Tibial nerve (tissue), 4 donors: ENCODE measurements at regions not wholly inside any gene's neighbourhood (a gene's known extent, or its start where the extent isn't known, plus 50 kb on each side); places are given as distances from the start of the nearest gene placed in this dataset.

Experiments
- EP300 ChIP-seq, 2 donors: sonication (generic); formaldehyde crosslinking; IDR thresholded peaks; one replicate each; pipeline ENCODE4 v1.6.1; 2017; ENCODE audit warnings: antibody characterized with exemption in 2 of 2, mild to moderate bottlenecking in 1 of 2
- POLR2A ChIP-seq, 2 donors: fragments of 450-650 bp; IDR thresholded peaks; one replicate each; pipeline ENCODE4 v1.6.1; 2017; ENCODE audit warnings: antibody characterized with exemption in 2 of 2, mild to moderate bottlenecking in 2 of 2, moderate library complexity in 2 of 2
- TF ChIP-seq, protein P1 (sequence below), 5 experiments: fragments of 200-600 bp in 3 of 5; fragments of 450-650 bp in 2 of 5; sonication (generic) in 3 of 5; IDR thresholded peaks; one replicate each; pipeline ENCODE4 v1.5.1; 2016 to 2019; ENCODE audit warnings: antibody characterized with exemption in 5 of 5, mild to moderate bottlenecking in 3 of 5, moderate library complexity in 2 of 5

DNA sequence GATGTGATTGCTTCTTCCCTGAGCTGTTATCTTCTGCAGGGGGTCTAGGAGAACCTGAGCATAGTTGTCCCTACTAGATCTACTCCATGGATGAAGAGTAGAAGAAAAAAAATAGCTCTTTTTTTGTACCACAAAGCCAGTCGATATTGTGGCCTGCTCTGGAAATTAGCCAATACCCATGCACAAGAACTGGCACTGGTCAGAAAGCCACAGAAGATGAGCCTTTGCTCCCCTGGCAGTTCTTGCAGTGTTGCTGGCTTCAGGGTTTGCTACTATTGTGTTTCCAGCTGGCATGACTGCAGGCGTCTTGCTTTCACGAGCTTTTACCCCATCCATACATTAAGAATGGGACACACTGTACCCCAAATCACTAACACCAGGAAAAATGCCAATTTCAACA, 547.7 kb upstream of the KLF12 start:
- TF ChIP-seq, protein P1, sequence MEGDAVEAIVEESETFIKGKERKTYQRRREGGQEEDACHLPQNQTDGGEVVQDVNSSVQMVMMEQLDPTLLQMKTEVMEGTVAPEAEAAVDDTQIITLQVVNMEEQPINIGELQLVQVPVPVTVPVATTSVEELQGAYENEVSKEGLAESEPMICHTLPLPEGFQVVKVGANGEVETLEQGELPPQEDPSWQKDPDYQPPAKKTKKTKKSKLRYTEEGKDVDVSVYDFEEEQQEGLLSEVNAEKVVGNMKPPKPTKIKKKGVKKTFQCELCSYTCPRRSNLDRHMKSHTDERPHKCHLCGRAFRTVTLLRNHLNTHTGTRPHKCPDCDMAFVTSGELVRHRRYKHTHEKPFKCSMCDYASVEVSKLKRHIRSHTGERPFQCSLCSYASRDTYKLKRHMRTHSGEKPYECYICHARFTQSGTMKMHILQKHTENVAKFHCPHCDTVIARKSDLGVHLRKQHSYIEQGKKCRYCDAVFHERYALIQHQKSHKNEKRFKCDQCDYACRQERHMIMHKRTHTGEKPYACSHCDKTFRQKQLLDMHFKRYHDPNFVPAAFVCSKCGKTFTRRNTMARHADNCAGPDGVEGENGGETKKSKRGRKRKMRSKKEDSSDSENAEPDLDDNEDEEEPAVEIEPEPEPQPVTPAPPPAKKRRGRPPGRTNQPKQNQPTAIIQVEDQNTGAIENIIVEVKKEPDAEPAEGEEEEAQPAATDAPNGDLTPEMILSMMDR (IDR thresholded peaks at IDR 0.05), result no peak
- no peak for TF ChIP-seq POLR2A (IDR thresholded peaks at IDR 0.05)
- TF ChIP-seq EP300 (IDR thresholded peaks at IDR 0.05), result no peak
